HL-60 (cell line): ENCODE measurements at regions not wholly inside any gene's neighbourhood (a gene's known extent, or its start where the extent isn't known, plus 50 kb on each side); places are given as distances from the start of the nearest gene placed in this dataset.

ENCODE experiments used
- CTCF ChIP-seq: IDR thresholded peaks from one replicate; pipeline ENCODE4 v1.5.1; 2011; ENCODE audit warnings: low read length, control low read depth, inconsistent platforms; ENCODE audit not compliant: insufficient read depth
- POLR2AphosphoS5 ChIP-seq: IDR thresholded peaks from 2 replicates; pipeline ENCODE4 v1.6.1; 2012; ENCODE audit warnings: low read depth
- SPI1 ChIP-seq: IDR thresholded peaks from 2 replicates; pipeline ENCODE4 v1.6.1; 2012; ENCODE audit warnings: low read depth, mild to moderate bottlenecking, borderline replicate concordance
- TF ChIP-seq, protein P1 (sequence below): IDR thresholded peaks from 2 replicates; pipeline ENCODE4 v1.6.1; 2012; ENCODE audit warnings: low read depth; ENCODE audit not compliant: insufficient replicate concordance

GRCh38 chr16:85202051-85202601 lies 89.9 kb upstream of the CIBAR2 start:
- TF ChIP-seq CTCF (no peak), SPI1 (no peak), POLR2AphosphoS5 (no peak)
- TF ChIP-seq, protein P1, sequence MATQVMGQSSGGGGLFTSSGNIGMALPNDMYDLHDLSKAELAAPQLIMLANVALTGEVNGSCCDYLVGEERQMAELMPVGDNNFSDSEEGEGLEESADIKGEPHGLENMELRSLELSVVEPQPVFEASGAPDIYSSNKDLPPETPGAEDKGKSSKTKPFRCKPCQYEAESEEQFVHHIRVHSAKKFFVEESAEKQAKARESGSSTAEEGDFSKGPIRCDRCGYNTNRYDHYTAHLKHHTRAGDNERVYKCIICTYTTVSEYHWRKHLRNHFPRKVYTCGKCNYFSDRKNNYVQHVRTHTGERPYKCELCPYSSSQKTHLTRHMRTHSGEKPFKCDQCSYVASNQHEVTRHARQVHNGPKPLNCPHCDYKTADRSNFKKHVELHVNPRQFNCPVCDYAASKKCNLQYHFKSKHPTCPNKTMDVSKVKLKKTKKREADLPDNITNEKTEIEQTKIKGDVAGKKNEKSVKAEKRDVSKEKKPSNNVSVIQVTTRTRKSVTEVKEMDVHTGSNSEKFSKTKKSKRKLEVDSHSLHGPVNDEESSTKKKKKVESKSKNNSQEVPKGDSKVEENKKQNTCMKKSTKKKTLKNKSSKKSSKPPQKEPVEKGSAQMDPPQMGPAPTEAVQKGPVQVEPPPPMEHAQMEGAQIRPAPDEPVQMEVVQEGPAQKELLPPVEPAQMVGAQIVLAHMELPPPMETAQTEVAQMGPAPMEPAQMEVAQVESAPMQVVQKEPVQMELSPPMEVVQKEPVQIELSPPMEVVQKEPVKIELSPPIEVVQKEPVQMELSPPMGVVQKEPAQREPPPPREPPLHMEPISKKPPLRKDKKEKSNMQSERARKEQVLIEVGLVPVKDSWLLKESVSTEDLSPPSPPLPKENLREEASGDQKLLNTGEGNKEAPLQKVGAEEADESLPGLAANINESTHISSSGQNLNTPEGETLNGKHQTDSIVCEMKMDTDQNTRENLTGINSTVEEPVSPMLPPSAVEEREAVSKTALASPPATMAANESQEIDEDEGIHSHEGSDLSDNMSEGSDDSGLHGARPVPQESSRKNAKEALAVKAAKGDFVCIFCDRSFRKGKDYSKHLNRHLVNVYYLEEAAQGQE, result no peak
